H9 (cell line): ENCODE measurements at regions not wholly inside any gene's neighbourhood (a gene's known extent, or its start where the extent isn't known, plus 50 kb on each side); places are given as distances from the start of the nearest gene placed in this dataset.

Experiments used
- DNase-seq: peaks from one replicate; pipeline ENCODE4 v3.0.0-alpha.2; 2017
- H2AFZ ChIP-seq: one replicate; pipeline ENCODE4 v1.6.1; 2013; ENCODE audit warnings: mild to moderate bottlenecking, low read length, control low read depth, moderate library complexity
- H2AK5ac ChIP-seq: 2 replicates; pipeline ENCODE4 v1.6.1; 2013; ENCODE audit warnings: low read length, control low read depth, mixed read lengths; ENCODE audit not compliant: insufficient read length
- H2BK120ac ChIP-seq: one replicate; pipeline ENCODE4 v1.6.1; 2013; ENCODE audit warnings: low read depth, mild to moderate bottlenecking, low read length, control low read depth, inconsistent platforms; ENCODE audit not compliant: poor library complexity, severe bottlenecking
- H2BK12ac ChIP-seq: 2 replicates; pipeline ENCODE4 v1.6.1; 2013; ENCODE audit warnings: low read length, control low read depth, mixed read lengths, low read depth; ENCODE audit not compliant: insufficient read length
- H2BK15ac ChIP-seq: 2 replicates; pipeline ENCODE4 v1.6.1; 2013; ENCODE audit warnings: low read depth, low read length, control low read depth
- H2BK20ac ChIP-seq: one replicate; pipeline ENCODE4 v1.6.1; 2013; ENCODE audit warnings: low read depth, mild to moderate bottlenecking, low read length, control low read depth, inconsistent platforms; ENCODE audit not compliant: poor library complexity, severe bottlenecking
- H2BK5ac ChIP-seq: 2 replicates; pipeline ENCODE4 v1.6.1; 2013; ENCODE audit warnings: low read length, control low read depth, mixed read lengths; ENCODE audit not compliant: insufficient read length
- H3K14ac ChIP-seq: 2 replicates; pipeline ENCODE4 v1.6.1; 2013; ENCODE audit warnings: low read length, control low read depth; ENCODE audit not compliant: insufficient read depth
- H3K18ac ChIP-seq: 2 replicates; pipeline ENCODE4 v1.6.1; 2013; ENCODE audit warnings: low read depth, mild to moderate bottlenecking, mixed read lengths, low read length, control low read depth; ENCODE audit not compliant: insufficient read length
- H3K23ac ChIP-seq: 2 replicates; pipeline ENCODE4 v1.6.1; 2013; ENCODE audit warnings: low read length, control low read depth, mixed read lengths, low read depth; ENCODE audit not compliant: insufficient read length
- H3K23me2 ChIP-seq: 2 replicates; pipeline ENCODE4 v1.6.1; 2013; ENCODE audit warnings: low read depth, mild to moderate bottlenecking, mixed read lengths, low read length, control low read depth; ENCODE audit not compliant: insufficient read length, poor library complexity, severe bottlenecking
- H3K27ac ChIP-seq: 2 replicates; pipeline ENCODE4 v1.5.1; 2013; ENCODE audit warnings: low read length, control low read depth, mixed read lengths, low read depth; ENCODE audit not compliant: insufficient read length
- H3K27me3 ChIP-seq: 2 replicates; pipeline ENCODE4 v1.6.1; 2013; ENCODE audit warnings: low read length, control low read depth, inconsistent platforms; ENCODE audit not compliant: insufficient read depth
- H3K4ac ChIP-seq: 2 replicates; pipeline ENCODE4 v1.6.1; 2013; ENCODE audit warnings: low read depth, mild to moderate bottlenecking, control low read depth, inconsistent platforms, low read length, moderate library complexity
- H3K4me1 ChIP-seq: 2 replicates; pipeline ENCODE4 v1.6.1; 2013; ENCODE audit warnings: low read length, control low read depth, inconsistent platforms; ENCODE audit not compliant: insufficient read depth
- H3K4me2 ChIP-seq: 2 replicates; pipeline ENCODE4 v1.6.1; 2013; ENCODE audit warnings: low read length, control low read depth, mixed read lengths; ENCODE audit not compliant: insufficient read length, insufficient read depth
- H3K56ac ChIP-seq: 2 replicates; pipeline ENCODE4 v1.6.1; 2013; ENCODE audit warnings: low read depth, mild to moderate bottlenecking, mixed read lengths, low read length, control low read depth; ENCODE audit not compliant: insufficient read length
- H3K79me1 ChIP-seq: 2 replicates; pipeline ENCODE4 v1.6.1; 2013; ENCODE audit warnings: low read depth, mild to moderate bottlenecking, moderate library complexity, low read length, control low read depth, inconsistent platforms; ENCODE audit not compliant: insufficient read depth, poor library complexity, severe bottlenecking
- H3K79me2 ChIP-seq: 2 replicates; pipeline ENCODE4 v1.6.1; 2013; ENCODE audit warnings: low read length, control low read depth, inconsistent platforms; ENCODE audit not compliant: insufficient read depth
- H3K9ac ChIP-seq: 2 replicates; pipeline ENCODE4 v1.6.1; 2013; ENCODE audit warnings: low read length, control low read depth, mixed read lengths; ENCODE audit not compliant: insufficient read length; ENCODE audit errors: extremely low read depth
- H3K9me3 ChIP-seq: one replicate; pipeline ENCODE4 v1.6.1; 2013; ENCODE audit warnings: low read depth, low read length, inconsistent platforms; ENCODE audit not compliant: control insufficient read depth
- H3T11ph ChIP-seq: one replicate; pipeline ENCODE4 v1.6.1; 2013; ENCODE audit warnings: mild to moderate bottlenecking, low read length, control low read depth, inconsistent platforms
- H4K20me1 ChIP-seq: one replicate; pipeline ENCODE4 v1.6.1; 2013; ENCODE audit not compliant: control insufficient read depth, insufficient read length, insufficient read depth
- H4K5ac ChIP-seq: 2 replicates; pipeline ENCODE4 v1.6.1; 2013; ENCODE audit warnings: low read depth, mild to moderate bottlenecking, mixed read lengths, low read length, control low read depth; ENCODE audit not compliant: insufficient read length
- H4K8ac ChIP-seq: replicated peaks from 2 replicates; pipeline ENCODE4 v1.6.1; 2013; ENCODE audit warnings: low read length, control low read depth, mixed read lengths, low read depth; ENCODE audit not compliant: insufficient read length
- H4K91ac ChIP-seq: 2 replicates; pipeline ENCODE4 v1.6.1; 2013; ENCODE audit warnings: low read depth, mild to moderate bottlenecking, moderate library complexity, mixed read lengths, low read length, control low read depth; ENCODE audit not compliant: insufficient read length
- H3K27ac Mint-ChIP-seq, 3 experiments: 2 replicates in 2 of 3; 3 replicates in 1 of 3; pipeline ENCODE4 v1.8.0; 2020 to 2021; ENCODE audit warnings: mixed read lengths in 3 of 3, mild to moderate bottlenecking in 1 of 3, moderate library complexity in 1 of 3
- H3K27me3 Mint-ChIP-seq: 2 replicates; pipeline ENCODE4 v1.8.0; 2021; ENCODE audit warnings: low read depth, mild to moderate bottlenecking, moderate library complexity, mixed read lengths
- H3K36me3 Mint-ChIP-seq, 3 experiments: 2 replicates in 2 of 3; 3 replicates in 1 of 3; pipeline ENCODE4 v1.8.0; 2020 to 2021; ENCODE audit warnings: low read depth in 3 of 3, mixed read lengths in 3 of 3; ENCODE audit not compliant: insufficient read depth in 1 of 3
- H3K4me1 Mint-ChIP-seq, 2 experiments: 2 replicates each; pipeline ENCODE4 v1.8.0; 2020; ENCODE audit warnings: mixed read lengths in 2 of 2
- H3K4me3 Mint-ChIP-seq, 2 experiments: 2 replicates in 1 of 2; 3 replicates in 1 of 2; pipeline ENCODE4 v1.8.0; 2020 to 2021; ENCODE audit warnings: mild to moderate bottlenecking in 2 of 2, mixed read lengths in 2 of 2, moderate library complexity in 1 of 2
- H3K9me3 Mint-ChIP-seq, 2 experiments: 2 replicates in 1 of 2; 3 replicates in 1 of 2; pipeline ENCODE4 v1.8.0; 2020; ENCODE audit warnings: mild to moderate bottlenecking in 2 of 2, mixed read lengths in 2 of 2, moderate library complexity in 1 of 2
- WGBS: extraction: QIAGEN DNeasy Blood & Tissue Kit; methylation state at CpG from one replicate; pipeline ENCODE4 v1.1.7; 2013; ENCODE audit warnings: missing lambda C conversion rate, low lambda C conversion rate, mixed read lengths; ENCODE audit not compliant: insufficient read length; ENCODE audit errors: extremely low coverage; 5-methylcytosine and 5-hydroxymethylcytosine counted together
- TF ChIP-seq, protein P1 (sequence below): fragments of 200-600 bp; sonication (generic); conservative IDR thresholded peaks from 3 replicates; pipeline ENCODE4 v1.8.0; 2021; ENCODE audit warnings: antibody characterized with exemption, mild to moderate bottlenecking

DNA sequence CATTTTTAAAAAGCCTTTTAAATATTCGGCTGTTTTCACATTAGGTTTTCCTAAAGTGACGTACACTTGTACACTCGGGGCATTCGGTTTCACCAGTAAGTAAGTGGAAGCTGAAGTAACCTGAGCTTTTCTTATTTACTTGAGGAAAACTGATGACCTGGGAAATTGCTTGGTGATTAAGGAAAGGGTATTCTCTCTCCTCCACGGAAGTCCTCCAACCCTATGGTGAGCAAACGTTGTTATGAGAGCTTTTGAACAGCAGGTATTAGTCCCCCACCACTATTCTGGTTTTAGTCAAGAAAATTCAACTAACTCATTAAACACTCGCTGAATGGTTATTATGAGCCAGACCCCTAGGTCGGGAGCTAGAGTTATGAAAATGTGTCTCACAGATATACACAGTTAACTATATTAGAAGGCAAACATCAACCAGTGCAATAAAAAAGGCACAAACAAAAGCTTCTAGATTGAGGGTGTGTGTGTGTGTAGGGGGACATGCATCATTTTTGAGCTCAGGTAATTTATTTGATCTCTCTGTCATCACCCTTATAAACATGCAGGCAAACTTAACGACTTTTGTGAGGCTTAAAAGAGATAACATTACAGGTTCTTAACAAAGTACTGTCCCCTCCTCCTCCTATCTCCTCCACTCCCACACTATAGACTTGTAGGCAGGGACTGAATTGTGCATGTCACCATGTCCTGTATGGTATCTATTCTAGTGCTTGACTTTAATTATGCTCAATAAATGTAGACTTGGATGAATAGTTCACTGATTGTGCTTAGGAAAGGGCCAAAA, 143.3 kb upstream of the MB21D2 start:
- DNase-seq: no peak

More for the DNA sequence above, 143.3 kb upstream of the MB21D2 start:
- Histone ChIP-seq H2BK15ac (no peak overlapping the region), H3K23ac (no peak overlapping the region), H2BK5ac (no peak overlapping the region), H3K9me3 (no peaks in the 10 kb centered on the region), H3K79me2 (no peaks in the 10 kb centered on the region), H4K8ac (no peak overlapping the region), H3K79me1 (no peaks in the 10 kb centered on the region), H3K56ac (no peak overlapping the region), H3T11ph (no peak overlapping the region), H3K27me3 (no peaks in the 10 kb centered on the region), H2AFZ (no peak overlapping the region), H3K9ac (no peak overlapping the region), H3K23me2 (no peaks in the 10 kb centered on the region), H3K14ac (no peak overlapping the region), H3K4ac (no peak overlapping the region), H3K18ac (no peak overlapping the region), H2AK5ac (no peak overlapping the region), H3K27ac (no peak overlapping the region), H4K91ac (no peak overlapping the region), H2BK120ac (no peak overlapping the region), H2BK12ac (no peak overlapping the region), H3K4me2 (no peak overlapping the region), H4K5ac (no peak overlapping the region), H2BK20ac (no peak overlapping the region), H4K20me1 (no peaks in the 10 kb centered on the region), H3K4me1 (no peaks in the 10 kb centered on the region)
- H3K36me3 Mint-ChIP-seq: no peaks in the 10 kb centered on the region
- no CpG with 5 or more reads among the region's 9 CpGs for WGBS
- peaks cover 0 to 6% of the 10 kb centered on the region in 2 experiments; a peak in 2 of 4 replicates for H3K4me1 Mint-ChIP-seq
- no peak overlapping the region for H3K4me3 Mint-ChIP-seq
- no peaks in the 10 kb centered on the region; the same call in 1 of the 2 replicates for H3K27me3 Mint-ChIP-seq
- H3K9me3 Mint-ChIP-seq: no peaks in the 10 kb centered on the region
- H3K27ac Mint-ChIP-seq: no peak overlapping the region
- TF ChIP-seq, protein P1, sequence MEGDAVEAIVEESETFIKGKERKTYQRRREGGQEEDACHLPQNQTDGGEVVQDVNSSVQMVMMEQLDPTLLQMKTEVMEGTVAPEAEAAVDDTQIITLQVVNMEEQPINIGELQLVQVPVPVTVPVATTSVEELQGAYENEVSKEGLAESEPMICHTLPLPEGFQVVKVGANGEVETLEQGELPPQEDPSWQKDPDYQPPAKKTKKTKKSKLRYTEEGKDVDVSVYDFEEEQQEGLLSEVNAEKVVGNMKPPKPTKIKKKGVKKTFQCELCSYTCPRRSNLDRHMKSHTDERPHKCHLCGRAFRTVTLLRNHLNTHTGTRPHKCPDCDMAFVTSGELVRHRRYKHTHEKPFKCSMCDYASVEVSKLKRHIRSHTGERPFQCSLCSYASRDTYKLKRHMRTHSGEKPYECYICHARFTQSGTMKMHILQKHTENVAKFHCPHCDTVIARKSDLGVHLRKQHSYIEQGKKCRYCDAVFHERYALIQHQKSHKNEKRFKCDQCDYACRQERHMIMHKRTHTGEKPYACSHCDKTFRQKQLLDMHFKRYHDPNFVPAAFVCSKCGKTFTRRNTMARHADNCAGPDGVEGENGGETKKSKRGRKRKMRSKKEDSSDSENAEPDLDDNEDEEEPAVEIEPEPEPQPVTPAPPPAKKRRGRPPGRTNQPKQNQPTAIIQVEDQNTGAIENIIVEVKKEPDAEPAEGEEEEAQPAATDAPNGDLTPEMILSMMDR: no peak
